Fibroblast of pulmonary artery (primary cell): ENCODE measurements at regions not wholly inside any gene's neighbourhood (a gene's known extent, or its start where the extent isn't known, plus 50 kb on each side); places are given as distances from the start of the nearest gene placed in this dataset.

Experiments
- DNase-seq: peaks from one replicate; pipeline ENCODE4 v3.0.0-alpha.2; 2010; ENCODE audit warnings: low read depth
- H3K4me3 ChIP-seq: replicated peaks from 2 replicates; pipeline ENCODE4 v1.5.1; 2011; ENCODE audit warnings: low read depth, mild to moderate bottlenecking, control low read depth, low read length, moderate library complexity
- TF ChIP-seq, protein P1 (sequence below): IDR thresholded peaks from 2 replicates; pipeline ENCODE4 v1.5.1; 2011; ENCODE audit warnings: mild to moderate bottlenecking, control low read depth, low read length, inconsistent platforms; ENCODE audit errors: missing control alignments

DNA sequence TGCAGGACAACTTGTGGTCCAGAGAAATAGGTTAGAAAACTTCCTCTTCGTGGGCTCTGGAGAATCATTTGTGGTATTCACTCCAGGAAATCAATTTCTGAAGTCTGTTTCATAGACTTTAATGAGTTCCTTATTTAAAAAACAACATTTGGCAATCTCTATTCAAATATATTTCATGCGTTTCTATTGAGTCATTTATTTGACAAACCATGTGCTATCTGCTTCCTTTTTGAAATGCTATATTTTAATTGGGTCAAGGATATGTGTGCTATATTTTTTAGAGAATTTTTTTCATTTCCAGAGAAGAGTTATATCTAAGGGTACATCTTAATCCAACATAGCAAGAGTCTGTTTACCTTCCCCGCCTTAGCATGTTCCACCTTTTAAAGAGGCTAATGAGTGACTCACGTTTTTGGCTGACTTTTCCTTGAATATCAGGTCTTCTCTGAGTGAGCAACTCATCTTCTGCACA lies 252.4 kb upstream of the EGLN3 start:
- no peak overlapping the region for H3K4me3 ChIP-seq
- TF ChIP-seq, protein P1, sequence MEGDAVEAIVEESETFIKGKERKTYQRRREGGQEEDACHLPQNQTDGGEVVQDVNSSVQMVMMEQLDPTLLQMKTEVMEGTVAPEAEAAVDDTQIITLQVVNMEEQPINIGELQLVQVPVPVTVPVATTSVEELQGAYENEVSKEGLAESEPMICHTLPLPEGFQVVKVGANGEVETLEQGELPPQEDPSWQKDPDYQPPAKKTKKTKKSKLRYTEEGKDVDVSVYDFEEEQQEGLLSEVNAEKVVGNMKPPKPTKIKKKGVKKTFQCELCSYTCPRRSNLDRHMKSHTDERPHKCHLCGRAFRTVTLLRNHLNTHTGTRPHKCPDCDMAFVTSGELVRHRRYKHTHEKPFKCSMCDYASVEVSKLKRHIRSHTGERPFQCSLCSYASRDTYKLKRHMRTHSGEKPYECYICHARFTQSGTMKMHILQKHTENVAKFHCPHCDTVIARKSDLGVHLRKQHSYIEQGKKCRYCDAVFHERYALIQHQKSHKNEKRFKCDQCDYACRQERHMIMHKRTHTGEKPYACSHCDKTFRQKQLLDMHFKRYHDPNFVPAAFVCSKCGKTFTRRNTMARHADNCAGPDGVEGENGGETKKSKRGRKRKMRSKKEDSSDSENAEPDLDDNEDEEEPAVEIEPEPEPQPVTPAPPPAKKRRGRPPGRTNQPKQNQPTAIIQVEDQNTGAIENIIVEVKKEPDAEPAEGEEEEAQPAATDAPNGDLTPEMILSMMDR = no peak
- no peak for DNase-seq

DNA sequence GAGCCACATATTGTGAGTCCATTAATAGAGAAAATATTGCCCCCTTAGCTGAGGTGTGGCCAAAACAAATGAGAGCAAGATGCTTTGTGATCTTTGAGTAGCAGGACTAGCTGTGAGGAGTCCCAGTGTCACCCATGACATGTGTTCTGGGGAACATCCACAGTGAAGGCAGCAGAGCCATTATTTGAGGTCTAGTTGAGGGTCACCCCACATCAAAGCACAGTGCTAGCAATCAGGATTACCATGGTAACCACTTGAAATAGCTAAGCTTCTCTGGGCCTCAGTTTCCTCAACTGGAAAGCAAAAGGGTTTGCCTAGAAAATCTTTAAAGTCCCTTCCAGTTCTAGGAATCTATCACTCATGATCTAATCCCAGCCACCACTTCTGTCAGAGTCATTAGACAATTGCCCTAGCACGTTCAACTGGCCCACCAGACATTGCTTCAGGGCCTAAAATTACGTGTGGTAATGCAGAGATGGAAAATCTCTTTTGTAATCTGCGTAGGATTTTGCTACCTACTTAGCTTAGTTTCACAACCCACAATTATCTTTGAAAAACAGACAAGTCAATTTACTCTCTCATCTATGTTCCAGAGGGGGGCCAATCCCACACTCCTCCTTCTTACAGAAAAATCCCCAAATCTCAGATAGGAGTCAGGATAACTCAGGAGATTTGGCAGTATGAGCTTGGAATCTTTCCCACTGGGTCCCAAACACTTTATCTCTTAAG lies 251.2 kb upstream of the EGLN3 start:
- no peak for DNase-seq
- H3K4me3 ChIP-seq = no peak overlapping the region
- TF ChIP-seq, protein P1 = no peak

GRCh38 chr14:34199585-34199984 lies 248.7 kb upstream of the EGLN3 start:
- peak; percentile 7 for DNase-seq
- no peak overlapping the region for H3K4me3 ChIP-seq
- TF ChIP-seq, protein P1 = no peak

GRCh38 chr14:34198096-34198495 lies 247.2 kb upstream of the EGLN3 start:
- no peak overlapping the region for H3K4me3 ChIP-seq
- TF ChIP-seq, protein P1 = no peak
- DNase-seq = no peak

DNA sequence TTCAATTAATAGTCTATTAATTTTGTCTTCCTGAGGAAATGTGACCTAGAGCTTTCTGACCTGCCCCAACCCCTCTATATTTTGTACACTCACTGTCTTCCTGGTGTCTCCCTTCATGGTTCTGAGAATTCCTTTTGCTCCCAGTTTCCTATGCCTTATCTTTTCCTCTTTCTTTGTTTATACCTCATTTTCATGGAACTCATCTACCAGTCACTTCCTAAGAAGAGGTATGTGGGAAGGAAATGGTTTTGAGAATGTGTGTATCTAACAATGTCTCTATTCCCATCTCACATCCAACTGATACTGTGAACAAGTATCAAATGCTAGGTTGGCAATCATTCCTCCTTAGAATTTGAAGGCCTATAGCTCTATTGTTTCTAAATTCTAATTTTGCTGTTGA lies 245.1 kb upstream of the EGLN3 start:
- DNase-seq = no peak
- no peak overlapping the region for H3K4me3 ChIP-seq
- TF ChIP-seq, protein P1 = no peak

DNA sequence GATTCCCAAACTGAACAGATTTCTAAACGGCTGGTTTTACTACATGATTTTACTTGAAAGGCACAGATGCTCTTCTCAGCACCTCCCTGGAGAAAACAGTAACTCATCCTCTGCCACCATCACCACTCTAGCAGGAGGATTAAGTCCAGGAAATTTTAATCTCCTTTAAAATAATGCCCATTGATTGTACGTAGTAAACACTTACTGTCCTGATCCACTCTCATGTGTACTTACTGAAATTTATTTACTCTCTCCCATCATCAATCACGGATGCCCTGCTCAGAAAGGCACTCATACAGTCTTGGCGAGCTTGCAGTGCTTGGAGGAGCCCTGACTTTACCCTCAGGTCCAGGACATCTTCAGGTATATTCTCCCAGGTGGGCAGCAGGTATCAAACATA lies 239.8 kb upstream of the EGLN3 start:
- TF ChIP-seq, protein P1 = no peak
- no peak for DNase-seq
- H3K4me3 ChIP-seq = no peak overlapping the region

- H3K4me3 ChIP-seq = no peak overlapping the region
- TF ChIP-seq, protein P1 = no peak
- DNase-seq = no peak
Observed at GRCh38 chr14:34189866-34190265, 239.0 kb upstream of the EGLN3 start.
